ENCODE measurements at regions not wholly inside any gene's neighbourhood (a gene's known extent, or its start where the extent isn't known, plus 50 kb on each side); places are given as distances from the start of the nearest gene placed in this dataset.

DNA sequence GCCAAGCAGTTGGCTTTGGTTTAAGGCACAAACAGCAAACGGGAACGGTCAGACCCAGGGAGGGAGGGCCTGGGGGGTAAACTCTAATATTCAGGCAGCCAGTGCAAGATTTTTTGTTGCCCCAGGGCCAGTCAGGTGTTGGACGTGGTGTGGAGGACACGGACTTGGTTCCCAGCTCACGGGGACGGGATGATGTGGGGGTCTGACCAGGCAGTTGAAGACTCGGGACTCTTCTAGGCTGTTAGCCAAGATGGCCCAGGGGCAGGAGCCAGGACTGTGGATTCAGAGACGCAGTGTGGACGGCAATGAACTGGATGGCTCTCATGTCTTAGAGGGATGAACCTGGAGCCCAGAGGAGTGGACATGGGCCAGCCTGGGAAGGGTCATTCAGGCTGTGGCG, 169.2 kb downstream of the C9orf50 start:
- BruUV-seq (replicated peaks), result no TSS peak
- Histone ChIP-seq H4K20me1 (replicated peaks; ENCODE audit: control insufficient read depth, extremely low read depth, insufficient read depth, low read length) (no peaks in the 10 kb centered on the region), H3K9me3 (replicated peaks; ENCODE audit: control insufficient read depth, insufficient read depth, low read length) (no peaks in the 10 kb centered on the region), H3K36me3 (ENCODE audit: control insufficient read depth in 2 of 2, extremely low read depth in 1 of 2, insufficient read depth in 2 of 2, low read length in 2 of 2) (no peaks in the 10 kb centered on the region), H3K27me3 (ENCODE audit: control insufficient read depth in 2 of 2, insufficient read depth in 2 of 2, low read length in 2 of 2) (peaks cover 0 to 3% of the 10 kb centered on the region in 2 experiments), H3K9ac (replicated peaks; ENCODE audit: extremely low read depth, insufficient read depth, low read length) (peak overlapping the region; percentile 21), H3K9me1 (replicated peaks; ENCODE audit: control insufficient read depth, extremely low read depth, insufficient read depth, low read length) (no peaks in the 10 kb centered on the region), H3K4me1 (ENCODE audit: control insufficient read depth, extremely low read depth, insufficient read depth, low read length) (peaks cover 10% of the 10 kb centered on the region), H3K4me3 (replicated peaks in 1 of 3; ENCODE audit: insufficient read depth in 1 of 3, low read depth in 1 of 3, low read length in 3 of 3) (no peak overlapping the region), H3K27ac (ENCODE audit: insufficient read depth, low read depth, low read length) (peak overlapping the region; percentile 41), H3K4me2 (ENCODE audit: insufficient read depth, low read length) (peak overlapping the region; percentile 49), H2AFZ (ENCODE audit: low read depth, low read length) (peak overlapping the region; percentile 98), H3K79me2 (ENCODE audit: control insufficient read depth, insufficient read depth, low read length) (no peaks in the 10 kb centered on the region)
- intact Hi-C loops (cut with micrococcal nuclease) (loop anchor here (1.0 kb wide), 1 partner anchor 9 kb away; no protein-coding TSS in a partner anchor), dilution Hi-C loops (cut with MboI; ENCODE audit: extremely low pct_ligation_motif_present, low sequenced_read_pairs) (no loop called here)
- no peak for FAIRE-seq
- POLR2A ChIA-PET, result interaction anchor here (1.0 kb wide), 1 partner anchor 274 kb away, joined by 3 read pairs; the partner anchor contains the start of gene IER5L
- CTCF ChIA-PET, result interaction anchor here (1.0 kb wide), 1 partner anchor 9 kb away, joined by 4 read pairs; no protein-coding TSS in a partner anchor
- no peak for TF ChIP-seq POLR2AphosphoS5 (IDR thresholded peaks at IDR 0.05; ENCODE audit: insufficient read depth, low read depth, low read length)
- no peak for TF ChIP-seq GATA2 (IDR thresholded peaks at IDR 0.05; ENCODE audit: insufficient read depth, insufficient read length, low read depth, low read length)
- TF ChIP-seq FOS (IDR thresholded peaks at IDR 0.05; ENCODE audit: borderline replicate concordance, insufficient read depth, low read length), result no peak
- TF ChIP-seq, protein P1, sequence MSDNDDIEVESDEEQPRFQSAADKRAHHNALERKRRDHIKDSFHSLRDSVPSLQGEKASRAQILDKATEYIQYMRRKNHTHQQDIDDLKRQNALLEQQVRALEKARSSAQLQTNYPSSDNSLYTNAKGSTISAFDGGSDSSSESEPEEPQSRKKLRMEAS (IDR thresholded peaks at IDR 0.05; ENCODE audit: insufficient read depth, insufficient read length), result no peak
- no peak for TF ChIP-seq MYC (IDR thresholded peaks at IDR 0.05; ENCODE audit: low read depth, low read length)
- TF ChIP-seq JUN (IDR thresholded peaks at IDR 0.05; ENCODE audit: borderline replicate concordance, insufficient read depth, insufficient read length, low read depth), result no peak
- no peak for TF ChIP-seq EZH2 (IDR thresholded peaks at IDR 0.05; ENCODE audit: borderline replicate concordance, low read depth, low read length, severe bottlenecking)
- TF ChIP-seq, protein P2, sequence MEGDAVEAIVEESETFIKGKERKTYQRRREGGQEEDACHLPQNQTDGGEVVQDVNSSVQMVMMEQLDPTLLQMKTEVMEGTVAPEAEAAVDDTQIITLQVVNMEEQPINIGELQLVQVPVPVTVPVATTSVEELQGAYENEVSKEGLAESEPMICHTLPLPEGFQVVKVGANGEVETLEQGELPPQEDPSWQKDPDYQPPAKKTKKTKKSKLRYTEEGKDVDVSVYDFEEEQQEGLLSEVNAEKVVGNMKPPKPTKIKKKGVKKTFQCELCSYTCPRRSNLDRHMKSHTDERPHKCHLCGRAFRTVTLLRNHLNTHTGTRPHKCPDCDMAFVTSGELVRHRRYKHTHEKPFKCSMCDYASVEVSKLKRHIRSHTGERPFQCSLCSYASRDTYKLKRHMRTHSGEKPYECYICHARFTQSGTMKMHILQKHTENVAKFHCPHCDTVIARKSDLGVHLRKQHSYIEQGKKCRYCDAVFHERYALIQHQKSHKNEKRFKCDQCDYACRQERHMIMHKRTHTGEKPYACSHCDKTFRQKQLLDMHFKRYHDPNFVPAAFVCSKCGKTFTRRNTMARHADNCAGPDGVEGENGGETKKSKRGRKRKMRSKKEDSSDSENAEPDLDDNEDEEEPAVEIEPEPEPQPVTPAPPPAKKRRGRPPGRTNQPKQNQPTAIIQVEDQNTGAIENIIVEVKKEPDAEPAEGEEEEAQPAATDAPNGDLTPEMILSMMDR (IDR thresholded peaks at IDR 0.05; ENCODE audit: extremely low read depth in 1 of 2, insufficient read depth in 1 of 2, low read depth in 1 of 2, low read length in 2 of 2), result no peak
- TF ChIP-seq POLR2A (IDR thresholded peaks at IDR 0.05; ENCODE audit: low read depth, low read length), result no peak
- DNase-seq (ENCODE audit: low read depth, low spot score), result no peak

All from endothelial cell of umbilical vein (primary cell).